ENCODE measurements at regions not wholly inside any gene's neighbourhood (a gene's known extent, or its start where the extent isn't known, plus 50 kb on each side); places are given as distances from the start of the nearest gene placed in this dataset.

DNA sequence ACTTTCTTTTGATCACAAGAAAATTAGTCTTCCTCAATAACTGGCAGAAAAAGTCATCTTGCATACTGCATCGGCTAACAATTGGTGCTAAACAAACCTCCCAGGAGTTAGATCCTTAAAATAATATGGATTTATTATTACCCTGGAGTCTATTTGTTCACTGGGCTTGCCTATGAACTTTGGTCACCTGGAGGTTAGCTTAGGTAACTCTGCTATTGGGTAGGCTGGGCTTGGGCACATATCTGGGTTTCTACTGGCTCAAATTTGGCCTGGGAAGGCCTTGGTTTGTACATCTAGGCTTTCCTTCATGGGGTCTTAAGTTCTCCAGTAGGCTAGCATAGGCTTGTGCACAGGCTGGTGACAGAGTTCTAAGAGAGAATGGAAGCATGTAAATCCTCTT is 279.9 kb downstream of the RASEF start:
- TF ChIP-seq, protein P1, sequence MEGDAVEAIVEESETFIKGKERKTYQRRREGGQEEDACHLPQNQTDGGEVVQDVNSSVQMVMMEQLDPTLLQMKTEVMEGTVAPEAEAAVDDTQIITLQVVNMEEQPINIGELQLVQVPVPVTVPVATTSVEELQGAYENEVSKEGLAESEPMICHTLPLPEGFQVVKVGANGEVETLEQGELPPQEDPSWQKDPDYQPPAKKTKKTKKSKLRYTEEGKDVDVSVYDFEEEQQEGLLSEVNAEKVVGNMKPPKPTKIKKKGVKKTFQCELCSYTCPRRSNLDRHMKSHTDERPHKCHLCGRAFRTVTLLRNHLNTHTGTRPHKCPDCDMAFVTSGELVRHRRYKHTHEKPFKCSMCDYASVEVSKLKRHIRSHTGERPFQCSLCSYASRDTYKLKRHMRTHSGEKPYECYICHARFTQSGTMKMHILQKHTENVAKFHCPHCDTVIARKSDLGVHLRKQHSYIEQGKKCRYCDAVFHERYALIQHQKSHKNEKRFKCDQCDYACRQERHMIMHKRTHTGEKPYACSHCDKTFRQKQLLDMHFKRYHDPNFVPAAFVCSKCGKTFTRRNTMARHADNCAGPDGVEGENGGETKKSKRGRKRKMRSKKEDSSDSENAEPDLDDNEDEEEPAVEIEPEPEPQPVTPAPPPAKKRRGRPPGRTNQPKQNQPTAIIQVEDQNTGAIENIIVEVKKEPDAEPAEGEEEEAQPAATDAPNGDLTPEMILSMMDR (IDR thresholded peaks at IDR 0.05): no peak
- TF ChIP-seq POLR2A (IDR thresholded peaks at IDR 0.05): no peak

Measured in esophagus squamous epithelium (tissue), 4 donors.